MM.1S (cell line): ENCODE measurements at regions not wholly inside any gene's neighbourhood (a gene's known extent, or its start where the extent isn't known, plus 50 kb on each side); places are given as distances from the start of the nearest gene placed in this dataset.

Experiments
- DNase-seq: peaks from one replicate; pipeline ENCODE4 v3.0.0-alpha.2; 2015
- H2AFZ ChIP-seq: fragments of 300-600 bp; sonication (generic); 2 replicates; pipeline ENCODE4 v1.6.0; 2016; ENCODE audit warnings: antibody characterized with exemption, low read length
- H3F3A ChIP-seq: fragments of 300-600 bp; sonication (generic); 2 replicates; pipeline ENCODE4 v1.6.1; 2016; ENCODE audit warnings: mild to moderate bottlenecking, antibody characterized with exemption, low read length, moderate library complexity, mixed read lengths; ENCODE audit not compliant: insufficient read depth
- H3K27ac ChIP-seq: fragments of 300-600 bp; sonication (generic); 2 replicates; pipeline ENCODE4 v1.5.1; 2016; ENCODE audit warnings: mild to moderate bottlenecking, low read length
- H3K27me3 ChIP-seq: fragments of 300-600 bp; sonication (generic); replicated peaks from 2 replicates; pipeline ENCODE4 v1.6.0; 2016; ENCODE audit warnings: low read length; ENCODE audit not compliant: insufficient read depth
- H3K36me3 ChIP-seq: fragments of 300-600 bp; sonication (generic); replicated peaks from 2 replicates; pipeline ENCODE4 v1.6.1; 2016; ENCODE audit warnings: mild to moderate bottlenecking, low read length, mixed read lengths; ENCODE audit not compliant: insufficient read depth
- H3K4me1 ChIP-seq: fragments of 300-600 bp; sonication (generic); 2 replicates; pipeline ENCODE4 v1.6.1; 2016; ENCODE audit warnings: low read length, mixed read lengths
- H3K4me2 ChIP-seq: fragments of 300-600 bp; sonication (generic); 2 replicates; pipeline ENCODE4 v1.6.0; 2016; ENCODE audit warnings: low read depth, low read length
- H3K4me3 ChIP-seq: fragments of 300-600 bp; sonication (generic); 2 replicates; pipeline ENCODE4 v1.5.1; 2016; ENCODE audit warnings: low read length, mixed read lengths
- H3K79me2 ChIP-seq: fragments of 300-600 bp; sonication (generic); 2 replicates; pipeline ENCODE4 v1.6.1; 2016; ENCODE audit warnings: mixed run types, low read length, mixed read lengths
- H3K9ac ChIP-seq: fragments of 300-600 bp; sonication (generic); 2 replicates; pipeline ENCODE4 v1.6.1; 2016; ENCODE audit warnings: low read length, mixed read lengths
- H3K9me2 ChIP-seq: fragments of 300-600 bp; sonication (generic); replicated peaks from 2 replicates; pipeline ENCODE4 v1.6.1; 2016; ENCODE audit warnings: mild to moderate bottlenecking, low read length, mixed read lengths; ENCODE audit not compliant: insufficient read depth
- H3K9me3 ChIP-seq: fragments of 300-600 bp; sonication (generic); replicated peaks from 2 replicates; pipeline ENCODE4 v1.6.1; 2016; ENCODE audit warnings: mild to moderate bottlenecking, low read length, mixed read lengths; ENCODE audit not compliant: insufficient read depth
- H4K20me1 ChIP-seq: fragments of 300-600 bp; sonication (generic); 2 replicates; pipeline ENCODE4 v1.6.1; 2016; ENCODE audit warnings: mild to moderate bottlenecking, low read length, moderate library complexity, mixed read lengths; ENCODE audit not compliant: insufficient read depth
- EZH2 ChIP-seq: fragments of 300-600 bp; sonication (generic); optimal IDR thresholded peaks from 2 replicates; pipeline ENCODE3; 2017; ENCODE audit warnings: low read depth, mild to moderate bottlenecking, antibody characterized with exemption, low read length, mixed read lengths
- EZH2phosphoT487 ChIP-seq: fragments of 300-600 bp; sonication (generic); IDR thresholded peaks from 2 replicates; pipeline ENCODE4 v1.6.1; 2018; ENCODE audit warnings: antibody characterized with exemption, low read length
- TF ChIP-seq, protein P1 (sequence below): fragments of 300-600 bp; sonication (generic); IDR thresholded peaks from 2 replicates; pipeline ENCODE4 v1.5.1; 2016; ENCODE audit warnings: antibody characterized with exemption, low read length, mixed read lengths

DNA sequence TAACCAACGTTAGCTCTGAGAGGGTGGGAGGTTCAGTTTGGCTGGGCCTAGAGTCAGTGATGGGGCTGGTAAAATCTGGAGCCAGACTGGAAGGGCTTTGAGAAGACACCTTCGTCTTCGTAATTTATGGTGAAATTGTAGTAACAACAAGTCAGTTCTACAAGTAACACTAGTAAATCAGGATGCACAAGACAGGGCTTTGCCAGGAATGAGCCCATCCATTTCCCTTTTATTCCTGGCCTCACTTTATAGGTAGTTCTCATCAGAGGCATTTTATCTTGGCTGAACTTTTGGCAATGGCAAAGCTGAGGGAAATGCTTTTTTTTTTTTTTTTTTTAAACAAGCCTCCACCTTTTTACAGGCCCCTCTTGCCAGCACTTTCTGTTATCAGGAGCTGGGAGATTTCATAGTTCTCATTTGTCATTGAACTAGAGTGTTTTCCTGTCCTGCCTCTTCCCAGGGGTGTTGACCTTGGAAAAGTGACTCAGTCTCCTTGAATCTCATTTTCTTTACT, 110.5 kb upstream of the KLF4 start:
- H3K9me3 ChIP-seq = no peaks in the 10 kb centered on the region
- H3K36me3 ChIP-seq = no peaks in the 10 kb centered on the region
- no peaks in the 10 kb centered on the region for H3K9me2 ChIP-seq
- H3K9ac ChIP-seq = no peak overlapping the region
- no peak overlapping the region for H3K4me3 ChIP-seq
- no peaks in the 10 kb centered on the region for H3K79me2 ChIP-seq
- TF ChIP-seq EZH2 (no peak), EZH2phosphoT487 (no peak)
- TF ChIP-seq, protein P1, sequence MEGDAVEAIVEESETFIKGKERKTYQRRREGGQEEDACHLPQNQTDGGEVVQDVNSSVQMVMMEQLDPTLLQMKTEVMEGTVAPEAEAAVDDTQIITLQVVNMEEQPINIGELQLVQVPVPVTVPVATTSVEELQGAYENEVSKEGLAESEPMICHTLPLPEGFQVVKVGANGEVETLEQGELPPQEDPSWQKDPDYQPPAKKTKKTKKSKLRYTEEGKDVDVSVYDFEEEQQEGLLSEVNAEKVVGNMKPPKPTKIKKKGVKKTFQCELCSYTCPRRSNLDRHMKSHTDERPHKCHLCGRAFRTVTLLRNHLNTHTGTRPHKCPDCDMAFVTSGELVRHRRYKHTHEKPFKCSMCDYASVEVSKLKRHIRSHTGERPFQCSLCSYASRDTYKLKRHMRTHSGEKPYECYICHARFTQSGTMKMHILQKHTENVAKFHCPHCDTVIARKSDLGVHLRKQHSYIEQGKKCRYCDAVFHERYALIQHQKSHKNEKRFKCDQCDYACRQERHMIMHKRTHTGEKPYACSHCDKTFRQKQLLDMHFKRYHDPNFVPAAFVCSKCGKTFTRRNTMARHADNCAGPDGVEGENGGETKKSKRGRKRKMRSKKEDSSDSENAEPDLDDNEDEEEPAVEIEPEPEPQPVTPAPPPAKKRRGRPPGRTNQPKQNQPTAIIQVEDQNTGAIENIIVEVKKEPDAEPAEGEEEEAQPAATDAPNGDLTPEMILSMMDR = no peak
- no peaks in the 10 kb centered on the region for H3K27me3 ChIP-seq
- no peaks in the 10 kb centered on the region for H3K4me1 ChIP-seq
- H3K4me2 ChIP-seq = no peak overlapping the region
- no peak overlapping the region for H2AFZ ChIP-seq
- H3F3A ChIP-seq = no peaks in the 10 kb centered on the region
- H3K27ac ChIP-seq = no peak overlapping the region
- no peak for DNase-seq
- no peaks in the 10 kb centered on the region for H4K20me1 ChIP-seq

DNA sequence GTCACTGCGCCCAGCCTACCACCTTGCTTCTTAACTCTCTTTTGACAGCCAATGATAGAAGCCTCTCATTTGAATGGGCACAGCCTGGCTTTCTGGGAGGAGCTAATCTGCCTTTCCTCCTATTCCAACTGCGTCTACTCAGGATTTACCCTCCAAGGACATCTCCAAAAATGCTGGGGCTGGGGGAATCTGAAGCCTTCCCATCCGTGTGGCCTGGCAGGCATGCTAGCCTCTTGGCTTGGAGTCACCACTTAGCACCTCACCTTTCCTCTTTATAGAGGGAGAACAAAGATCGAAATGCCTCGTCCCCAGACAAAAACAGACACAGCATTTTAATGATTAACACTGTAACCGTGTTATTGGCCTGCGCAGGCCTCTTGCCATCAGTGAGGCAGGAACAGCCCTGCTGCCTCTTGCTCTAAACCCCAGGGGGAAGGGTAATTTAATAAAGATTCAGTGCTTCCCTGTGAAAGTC, 108.2 kb upstream of the KLF4 start:
- no peaks in the 10 kb centered on the region for H3K9me2 ChIP-seq
- H4K20me1 ChIP-seq = no peaks in the 10 kb centered on the region
- no peak overlapping the region for H3K4me3 ChIP-seq
- no peak for TF ChIP-seq EZH2phosphoT487
- TF ChIP-seq, protein P1 = no peak
- no peak for TF ChIP-seq EZH2
- H3K79me2 ChIP-seq = no peaks in the 10 kb centered on the region
- H2AFZ ChIP-seq = no peak overlapping the region
- H3K27me3 ChIP-seq = no peaks in the 10 kb centered on the region
- DNase-seq = no peak
- H3K4me2 ChIP-seq = no peak overlapping the region
- H3K9me3 ChIP-seq = no peaks in the 10 kb centered on the region
- no peak overlapping the region for H3K27ac ChIP-seq
- H3K36me3 ChIP-seq = no peaks in the 10 kb centered on the region
- no peak overlapping the region for H3K9ac ChIP-seq
- H3F3A ChIP-seq = no peaks in the 10 kb centered on the region
- H3K4me1 ChIP-seq = no peaks in the 10 kb centered on the region

DNA sequence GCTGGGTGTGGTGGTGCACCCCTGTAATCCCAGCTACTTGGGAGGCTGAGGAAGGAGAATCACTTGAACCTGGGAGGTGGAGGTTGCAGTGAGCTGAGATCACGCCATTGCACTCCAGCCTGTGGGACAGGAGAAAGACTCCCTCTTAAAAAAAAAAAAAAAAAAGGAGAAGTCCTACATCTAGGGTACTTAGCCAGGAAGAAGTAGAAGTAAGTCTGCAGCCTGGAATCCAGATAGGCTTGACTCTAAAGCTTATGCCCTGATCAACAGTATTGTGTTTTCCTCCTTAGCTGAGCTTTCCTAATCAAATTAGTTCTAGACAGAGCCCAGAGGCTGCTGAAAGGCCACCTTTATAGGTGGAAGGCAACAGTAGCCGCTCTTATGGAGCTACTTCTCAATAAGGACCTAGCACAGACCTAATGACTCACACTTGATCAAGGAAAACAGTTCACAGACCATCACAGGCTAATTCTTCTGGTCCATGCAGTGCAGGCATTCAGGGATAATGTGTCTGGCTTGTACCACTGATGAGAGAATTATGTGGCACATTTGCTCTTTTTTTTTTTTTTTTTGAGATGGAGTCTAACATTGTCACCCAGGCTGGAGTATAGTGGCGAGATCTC, 105.5 kb upstream of the KLF4 start:
- no peaks in the 10 kb centered on the region for H3F3A ChIP-seq

More for the DNA sequence above, 105.5 kb upstream of the KLF4 start:
- H3K27me3 ChIP-seq = no peaks in the 10 kb centered on the region
- no peak overlapping the region for H3K4me3 ChIP-seq
- no peak overlapping the region for H3K9ac ChIP-seq
- H3K36me3 ChIP-seq = no peaks in the 10 kb centered on the region
- no peak overlapping the region for H3K27ac ChIP-seq
- DNase-seq = no peak
- TF ChIP-seq EZH2phosphoT487 (no peak), EZH2 (no peak)
- TF ChIP-seq, protein P1 = no peak
- H3K79me2 ChIP-seq = no peaks in the 10 kb centered on the region
- no peaks in the 10 kb centered on the region for H3K9me3 ChIP-seq
- H3K4me2 ChIP-seq = no peak overlapping the region
- H3K4me1 ChIP-seq = no peaks in the 10 kb centered on the region
- no peaks in the 10 kb centered on the region for H3K9me2 ChIP-seq
- H2AFZ ChIP-seq = no peak overlapping the region
- H4K20me1 ChIP-seq = no peaks in the 10 kb centered on the region
